ENCODE measurements at regions not wholly inside any gene's neighbourhood (a gene's known extent, or its start where the extent isn't known, plus 50 kb on each side); places are given as distances from the start of the nearest gene placed in this dataset.

- TF ChIP-seq EZH2 (IDR thresholded peaks at IDR 0.05) (no peak), POLR2AphosphoS5 (IDR thresholded peaks at IDR 0.05; ENCODE audit: borderline replicate concordance, low read depth, low read length) (no peak)
Observed at GRCh38 chr4:178356725-178357124, 914.5 kb upstream of the AGA start.
